RWPE1 (cell line): ENCODE measurements at regions not wholly inside any gene's neighbourhood (a gene's known extent, or its start where the extent isn't known, plus 50 kb on each side); places are given as distances from the start of the nearest gene placed in this dataset.

Experiments used
- CTCF ChIA-PET: fragments of 350-600 bp; sonication (Branson Sonifier 250); formaldehyde crosslinking; extraction: SDS; loops from one replicate; lab custom pipeline; 2021; lab: Yijun Ruan, JAX
- POLR2A ChIA-PET: fragments of 400-600 bp; formaldehyde crosslinking; extraction: SDS; loops from one replicate; lab custom pipeline; 2020; ENCODE audit warnings: antibody characterized with exemption; ENCODE audit not compliant: low non-redundant PET; lab: Yijun Ruan, JAX
- DNase-seq: peaks from one replicate; pipeline ENCODE4 v3.0.0; 2012; ENCODE audit warnings: low spot score
- H3K27ac ChIP-seq: fragments of 450-650 bp; 2 replicates; pipeline ENCODE4 v1.5.1; 2017
- TF ChIP-seq, protein P1 (sequence below): fragments of 450-650 bp; conservative IDR thresholded peaks from 2 replicates; pipeline ENCODE4 v1.5.1; 2017; ENCODE audit warnings: low read depth, mild to moderate bottlenecking

- CTCF ChIA-PET = no interaction called here
- TF ChIP-seq, protein P1, sequence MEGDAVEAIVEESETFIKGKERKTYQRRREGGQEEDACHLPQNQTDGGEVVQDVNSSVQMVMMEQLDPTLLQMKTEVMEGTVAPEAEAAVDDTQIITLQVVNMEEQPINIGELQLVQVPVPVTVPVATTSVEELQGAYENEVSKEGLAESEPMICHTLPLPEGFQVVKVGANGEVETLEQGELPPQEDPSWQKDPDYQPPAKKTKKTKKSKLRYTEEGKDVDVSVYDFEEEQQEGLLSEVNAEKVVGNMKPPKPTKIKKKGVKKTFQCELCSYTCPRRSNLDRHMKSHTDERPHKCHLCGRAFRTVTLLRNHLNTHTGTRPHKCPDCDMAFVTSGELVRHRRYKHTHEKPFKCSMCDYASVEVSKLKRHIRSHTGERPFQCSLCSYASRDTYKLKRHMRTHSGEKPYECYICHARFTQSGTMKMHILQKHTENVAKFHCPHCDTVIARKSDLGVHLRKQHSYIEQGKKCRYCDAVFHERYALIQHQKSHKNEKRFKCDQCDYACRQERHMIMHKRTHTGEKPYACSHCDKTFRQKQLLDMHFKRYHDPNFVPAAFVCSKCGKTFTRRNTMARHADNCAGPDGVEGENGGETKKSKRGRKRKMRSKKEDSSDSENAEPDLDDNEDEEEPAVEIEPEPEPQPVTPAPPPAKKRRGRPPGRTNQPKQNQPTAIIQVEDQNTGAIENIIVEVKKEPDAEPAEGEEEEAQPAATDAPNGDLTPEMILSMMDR = no peak
- no peak overlapping the region for H3K27ac ChIP-seq
- no peak for DNase-seq
- POLR2A ChIA-PET = no interaction called here
These were observed 156.5 kb upstream of the BRINP3 start for GRCh38 chr1:190634134-190634533.

GRCh38 chr1:190649553-190649952 is 171.9 kb upstream of the BRINP3 start:
- ChIA-PET CTCF (no interaction called here), POLR2A (no interaction called here)
- H3K27ac ChIP-seq = no peak overlapping the region
- TF ChIP-seq, protein P1 = no peak
- no peak for DNase-seq

- DNase-seq = no peak
- TF ChIP-seq, protein P1 = no peak
- POLR2A ChIA-PET = no interaction called here
- CTCF ChIA-PET = no interaction called here
- H3K27ac ChIP-seq = no peak overlapping the region
These were observed 181.2 kb upstream of the BRINP3 start for GRCh38 chr1:190658907-190659306.

GRCh38 chr1:190663962-190664361 is 186.3 kb upstream of the BRINP3 start:
- ChIA-PET CTCF (no interaction called here), POLR2A (no interaction called here)

GRCh38 chr1:190665045-190665444 is 187.4 kb upstream of the BRINP3 start:
- no peak for DNase-seq
- ChIA-PET CTCF (no interaction called here), POLR2A (no interaction called here)
- TF ChIP-seq, protein P1 = no peak
- no peak overlapping the region for H3K27ac ChIP-seq

More at GRCh38 chr1:190663962-190664361, 186.3 kb upstream of the BRINP3 start:
- DNase-seq = no peak
- no peak overlapping the region for H3K27ac ChIP-seq
- TF ChIP-seq, protein P1 = no peak

- no peak overlapping the region for H3K27ac ChIP-seq
- DNase-seq = no peak
- ChIA-PET CTCF (no interaction called here), POLR2A (no interaction called here)
- TF ChIP-seq, protein P1 = no peak
These were observed 190.2 kb upstream of the BRINP3 start for GRCh38 chr1:190667914-190668313.

DNA sequence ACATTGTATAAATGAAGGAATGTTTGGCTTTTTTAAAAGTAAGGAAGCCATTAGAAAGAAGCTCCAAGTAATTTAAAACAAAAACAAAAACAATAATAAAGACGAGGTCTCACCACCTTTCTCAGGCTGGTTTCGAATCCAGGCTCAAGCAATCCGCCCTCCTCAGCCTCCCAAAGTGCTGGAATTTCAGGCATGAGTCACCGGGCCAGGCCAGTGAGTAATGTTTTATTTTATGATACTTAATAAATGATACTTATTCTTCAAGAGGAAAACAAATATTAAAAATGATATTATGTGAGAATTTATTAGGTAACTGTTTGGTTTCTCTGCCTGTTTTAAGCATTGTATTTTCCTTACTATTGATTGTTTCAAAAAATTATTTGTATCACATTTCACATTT is 201.4 kb upstream of the BRINP3 start:
- CTCF ChIA-PET = interaction anchor here (0.6 kb wide), 1 partner anchor 1796 kb away, joined by 3 read pairs; no protein-coding TSS in a partner anchor
- POLR2A ChIA-PET = no interaction called here
- TF ChIP-seq, protein P1 = no peak
- no peak overlapping the region for H3K27ac ChIP-seq
- DNase-seq = peak; percentile 8
